Activated naive CD4-positive, alpha-beta T cell treated with anti-CD3 and anti-CD28 coated beads for 36 hours (primary cell): ENCODE measurements at regions not wholly inside any gene's neighbourhood (a gene's known extent, or its start where the extent isn't known, plus 50 kb on each side); places are given as distances from the start of the nearest gene placed in this dataset.

Experiments used
- CTCF ChIA-PET: fragments of 350-600 bp; sonication (Branson Sonifier 250); formaldehyde crosslinking; loops from one replicate; lab custom pipeline; 2021; ENCODE audit warnings: antibody characterized with exemption; lab: Charles Lee
- DNase-seq: peaks from one replicate; pipeline ENCODE4 v3.0.0-alpha.2; 2020
- H3K27ac Mint-ChIP-seq: one replicate; pipeline ENCODE4 v1.8.0; 2021; ENCODE audit warnings: mild to moderate bottlenecking, mixed read lengths
- H3K27me3 Mint-ChIP-seq: one replicate; pipeline ENCODE4 v1.8.0; 2021; ENCODE audit warnings: low read depth, mixed read lengths
- H3K36me3 Mint-ChIP-seq: one replicate; pipeline ENCODE4 v1.8.0; 2021; ENCODE audit warnings: low read depth, mixed read lengths
- H3K4me1 Mint-ChIP-seq: one replicate; pipeline ENCODE4 v1.8.0; 2021; ENCODE audit warnings: low read depth, mixed read lengths
- H3K4me3 Mint-ChIP-seq: one replicate; pipeline ENCODE4 v1.8.0; 2021; ENCODE audit warnings: mild to moderate bottlenecking, moderate library complexity, mixed read lengths
- H3K9me3 Mint-ChIP-seq: one replicate; pipeline ENCODE4 v1.8.0; 2021; ENCODE audit warnings: mixed read lengths
- intact Hi-C: fragments of 100-400 bp; cut with micrococcal nuclease; formaldehyde crosslinking; loops from one replicate; pipeline ENCODE4 v1.15.1; 2023

- no peak for DNase-seq
- Mint-ChIP-seq H3K27ac (no peak overlapping the region), H3K27me3 (peaks cover 3% of the 10 kb centered on the region), H3K9me3 (peaks cover 3% of the 10 kb centered on the region), H3K4me3 (no peak overlapping the region), H3K36me3 (no peaks in the 10 kb centered on the region), H3K4me1 (no peaks in the 10 kb centered on the region)
- CTCF ChIA-PET: no interaction called here
- intact Hi-C loops: no loop called here
Measured at GRCh38 chr12:115208098-115208497, 524.1 kb upstream of the TBX3 start.

GRCh38 chr12:115207216-115207915 lies 523.4 kb upstream of the TBX3 start:
- H3K36me3 Mint-ChIP-seq: no peaks in the 10 kb centered on the region
- intact Hi-C loops: no loop called here
- DNase-seq: no peak
- peaks cover 3% of the 10 kb centered on the region for H3K9me3 Mint-ChIP-seq
- no peaks in the 10 kb centered on the region for H3K4me1 Mint-ChIP-seq
- H3K27me3 Mint-ChIP-seq: peaks cover 3% of the 10 kb centered on the region
- CTCF ChIA-PET: no interaction called here
- H3K27ac Mint-ChIP-seq: no peak overlapping the region
- no peak overlapping the region for H3K4me3 Mint-ChIP-seq

- H3K9me3 Mint-ChIP-seq: peaks cover 3% of the 10 kb centered on the region
- intact Hi-C loops: no loop called here
- no peaks in the 10 kb centered on the region for H3K36me3 Mint-ChIP-seq
- H3K4me1 Mint-ChIP-seq: no peaks in the 10 kb centered on the region
- H3K4me3 Mint-ChIP-seq: no peak overlapping the region
- H3K27me3 Mint-ChIP-seq: peaks cover 3% of the 10 kb centered on the region
- DNase-seq: no peak
- CTCF ChIA-PET: no interaction called here
- no peak overlapping the region for H3K27ac Mint-ChIP-seq
Measured at GRCh38 chr12:115206801-115207200, 522.8 kb upstream of the TBX3 start.

- no peak overlapping the region for H3K27ac Mint-ChIP-seq
- no peak overlapping the region for H3K4me3 Mint-ChIP-seq
- H3K27me3 Mint-ChIP-seq: peaks cover 3% of the 10 kb centered on the region
- DNase-seq: no peak
- H3K9me3 Mint-ChIP-seq: peaks cover 3% of the 10 kb centered on the region
- intact Hi-C loops: no loop called here
- H3K36me3 Mint-ChIP-seq: no peaks in the 10 kb centered on the region
- CTCF ChIA-PET: no interaction called here
- no peaks in the 10 kb centered on the region for H3K4me1 Mint-ChIP-seq
Measured at GRCh38 chr12:115205755-115206308, 521.9 kb upstream of the TBX3 start.

GRCh38 chr12:115204957-115205754 lies 521.2 kb upstream of the TBX3 start:
- Mint-ChIP-seq H3K9me3 (no peaks in the 10 kb centered on the region), H3K27me3 (peaks cover 3% of the 10 kb centered on the region), H3K27ac (no peak overlapping the region), H3K4me3 (no peak overlapping the region), H3K4me1 (no peaks in the 10 kb centered on the region), H3K36me3 (no peaks in the 10 kb centered on the region)
- DNase-seq: no peak
- intact Hi-C loops: no loop called here
- CTCF ChIA-PET: interaction anchor here (0.6 kb wide), 1 partner anchor 21 kb away, joined by 3 read pairs; no protein-coding TSS in a partner anchor

GRCh38 chr12:115203701-115204100 lies 519.7 kb upstream of the TBX3 start:
- CTCF ChIA-PET: no interaction called here
- Mint-ChIP-seq H3K4me3 (no peak overlapping the region), H3K27ac (no peak overlapping the region), H3K4me1 (no peaks in the 10 kb centered on the region), H3K36me3 (no peaks in the 10 kb centered on the region), H3K27me3 (peaks cover 3% of the 10 kb centered on the region), H3K9me3 (no peaks in the 10 kb centered on the region)
- intact Hi-C loops: no loop called here
- DNase-seq: no peak

- Mint-ChIP-seq H3K4me3 (no peak overlapping the region), H3K4me1 (no peaks in the 10 kb centered on the region), H3K27me3 (peaks cover 3% of the 10 kb centered on the region), H3K36me3 (no peaks in the 10 kb centered on the region), H3K9me3 (no peaks in the 10 kb centered on the region), H3K27ac (no peak overlapping the region)
- intact Hi-C loops: no loop called here
- CTCF ChIA-PET: no interaction called here
- no peak for DNase-seq
Measured at GRCh38 chr12:115201966-115202365, 518.0 kb upstream of the TBX3 start.

- Mint-ChIP-seq H3K4me1 (no peaks in the 10 kb centered on the region), H3K4me3 (no peak overlapping the region), H3K27ac (no peak overlapping the region), H3K27me3 (no peaks in the 10 kb centered on the region), H3K36me3 (no peaks in the 10 kb centered on the region), H3K9me3 (peaks cover 1% of the 10 kb centered on the region)
- intact Hi-C loops: no loop called here
- no peak for DNase-seq
- CTCF ChIA-PET: no interaction called here
Measured at GRCh38 chr12:115199831-115200230, 515.9 kb upstream of the TBX3 start.

GRCh38 chr12:115194857-115195256 lies 510.9 kb upstream of the TBX3 start:
- Mint-ChIP-seq H3K27ac (no peak overlapping the region), H3K27me3 (no peaks in the 10 kb centered on the region), H3K4me3 (no peak overlapping the region), H3K4me1 (no peaks in the 10 kb centered on the region), H3K36me3 (no peaks in the 10 kb centered on the region), H3K9me3 (peaks cover 7% of the 10 kb centered on the region)
- intact Hi-C loops: no loop called here
- DNase-seq: no peak
- CTCF ChIA-PET: no interaction called here

- no peaks in the 10 kb centered on the region for H3K36me3 Mint-ChIP-seq
- H3K27ac Mint-ChIP-seq: no peak overlapping the region
- intact Hi-C loops: no loop called here
- CTCF ChIA-PET: no interaction called here
- peaks cover 7% of the 10 kb centered on the region for H3K9me3 Mint-ChIP-seq
- H3K4me3 Mint-ChIP-seq: no peak overlapping the region
- H3K4me1 Mint-ChIP-seq: no peaks in the 10 kb centered on the region
- DNase-seq: no peak
- no peaks in the 10 kb centered on the region for H3K27me3 Mint-ChIP-seq
Measured at GRCh38 chr12:115194448-115194847, 510.5 kb upstream of the TBX3 start.

GRCh38 chr12:115191342-115191741 lies 507.4 kb upstream of the TBX3 start:
- CTCF ChIA-PET: no interaction called here
- Mint-ChIP-seq H3K9me3 (peaks cover 11% of the 10 kb centered on the region), H3K4me1 (no peaks in the 10 kb centered on the region), H3K27me3 (no peaks in the 10 kb centered on the region), H3K4me3 (no peak overlapping the region), H3K27ac (no peak overlapping the region), H3K36me3 (no peaks in the 10 kb centered on the region)
- intact Hi-C loops: no loop called here
- DNase-seq: no peak

GRCh38 chr12:115190010-115190770 lies 506.2 kb upstream of the TBX3 start:
- H3K27ac Mint-ChIP-seq: no peak overlapping the region
- no peak overlapping the region for H3K4me3 Mint-ChIP-seq
- no peak for DNase-seq
- H3K9me3 Mint-ChIP-seq: peaks cover 17% of the 10 kb centered on the region
- CTCF ChIA-PET: no interaction called here
- H3K36me3 Mint-ChIP-seq: no peaks in the 10 kb centered on the region
- no peaks in the 10 kb centered on the region for H3K4me1 Mint-ChIP-seq
- H3K27me3 Mint-ChIP-seq: no peaks in the 10 kb centered on the region
- intact Hi-C loops: no loop called here
